CD4-positive, alpha-beta T cell treated with Interleukin-17A for 4 hours (primary cell): ENCODE measurements at regions not wholly inside any gene's neighbourhood (a gene's known extent, or its start where the extent isn't known, plus 50 kb on each side); places are given as distances from the start of the nearest gene placed in this dataset.

ENCODE experiments used
- DNase-seq: peaks from one replicate; pipeline ENCODE4 v3.0.0-alpha.2; 2020; ENCODE audit warnings: mixed read lengths

DNA sequence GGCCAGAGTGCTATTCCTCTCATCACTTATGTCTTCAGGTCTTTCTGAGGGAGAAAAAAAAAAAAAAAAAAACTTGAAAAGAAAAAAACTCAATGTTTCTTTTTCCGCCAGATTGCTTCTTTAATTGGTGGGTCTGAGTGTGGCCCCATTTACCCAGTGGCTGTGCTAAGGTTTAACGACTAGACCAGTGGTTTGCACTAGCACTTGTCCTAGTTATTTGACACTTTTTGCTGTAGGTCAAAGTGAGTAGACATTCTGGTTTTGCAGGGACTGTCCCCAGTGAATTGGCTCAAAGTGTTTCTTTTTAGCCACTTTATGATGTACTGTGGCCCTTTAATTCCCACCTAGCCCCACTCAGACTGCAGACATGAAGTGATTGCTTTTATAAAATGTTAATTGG, 273.3 kb downstream of the PTEN start:
- no peak for DNase-seq

DNA sequence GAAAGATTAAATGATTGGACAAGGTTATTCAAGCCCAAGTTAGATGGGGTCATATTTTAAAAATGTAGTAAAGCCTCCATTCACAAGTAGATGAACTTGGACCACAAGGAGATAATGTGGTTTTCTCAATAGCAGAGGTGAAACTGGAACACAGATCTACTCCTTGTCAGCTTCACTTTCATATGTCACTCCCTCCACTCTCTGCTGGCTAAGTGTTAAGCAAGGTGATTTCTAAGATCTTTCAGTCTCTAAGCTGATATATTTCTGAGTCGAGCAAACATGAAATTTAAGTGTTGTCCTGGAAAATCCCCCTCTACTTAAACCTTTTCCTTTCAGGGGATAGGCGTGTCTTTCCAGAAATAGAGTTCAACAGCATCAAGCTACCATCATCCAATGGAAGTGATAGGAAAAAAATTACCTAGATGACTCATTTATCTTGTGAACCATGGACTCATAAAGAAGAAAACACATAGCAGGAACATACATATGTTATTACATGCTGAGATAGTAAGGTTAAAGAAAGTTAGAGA, 275.0 kb downstream of the PTEN start:
- no peak for DNase-seq

DNA sequence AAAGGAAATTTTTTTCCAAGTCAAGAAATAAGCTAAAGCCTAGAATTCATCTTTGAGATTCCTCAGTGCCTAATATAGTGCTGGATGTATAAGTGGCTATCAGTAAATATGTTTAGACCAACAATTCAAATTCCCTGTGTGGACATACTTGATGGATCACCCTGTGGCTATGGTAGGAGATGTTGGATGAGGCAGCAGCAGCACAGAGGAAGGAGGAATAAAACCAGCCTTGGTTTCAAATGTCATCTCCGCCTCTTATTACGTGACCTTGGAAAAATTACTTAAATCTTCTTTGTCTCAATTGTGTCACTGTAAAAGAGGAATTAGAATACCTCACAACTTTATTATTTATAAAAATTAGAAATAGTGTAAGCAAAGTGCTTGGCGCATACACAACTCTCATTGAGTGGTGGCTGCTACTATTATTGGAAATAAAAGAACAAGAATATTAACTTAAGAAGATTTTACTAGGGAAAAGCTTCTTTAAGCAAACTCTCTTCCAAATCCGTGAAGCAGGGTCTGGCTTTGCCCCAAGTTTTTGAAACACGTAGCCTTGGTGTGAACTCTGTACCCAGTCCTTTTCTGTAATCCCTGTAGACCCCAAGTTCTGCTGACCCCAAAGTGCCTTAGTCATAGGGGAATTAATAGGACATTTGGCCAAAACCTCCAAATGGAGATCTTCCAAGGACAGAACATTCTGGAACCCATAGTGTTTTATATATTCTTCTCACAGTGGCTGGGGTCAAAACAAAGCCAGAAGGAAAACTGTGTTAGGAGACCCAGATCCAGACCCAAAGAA, 283.8 kb downstream of the PTEN start:
- no peak for DNase-seq

DNA sequence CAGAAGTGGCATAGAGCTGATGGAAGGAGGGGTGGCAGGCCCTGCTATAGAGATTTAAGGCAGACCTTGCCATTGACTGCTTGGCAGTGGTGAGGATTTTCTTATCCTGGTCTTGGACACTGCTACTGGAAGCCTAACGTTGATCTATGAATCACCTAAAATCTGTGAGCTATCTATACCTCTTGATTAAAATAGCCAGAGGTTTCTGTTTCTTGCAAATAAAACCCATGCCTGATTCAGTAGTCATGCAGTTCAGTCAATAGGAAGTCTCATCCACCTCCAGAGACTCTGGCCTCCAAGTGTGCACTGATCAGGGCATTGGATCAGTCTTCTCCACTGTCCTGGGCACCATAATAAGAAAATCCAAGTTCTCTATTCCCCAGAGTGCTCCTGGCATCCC, 286.5 kb downstream of the PTEN start:
- DNase-seq: no peak

DNA sequence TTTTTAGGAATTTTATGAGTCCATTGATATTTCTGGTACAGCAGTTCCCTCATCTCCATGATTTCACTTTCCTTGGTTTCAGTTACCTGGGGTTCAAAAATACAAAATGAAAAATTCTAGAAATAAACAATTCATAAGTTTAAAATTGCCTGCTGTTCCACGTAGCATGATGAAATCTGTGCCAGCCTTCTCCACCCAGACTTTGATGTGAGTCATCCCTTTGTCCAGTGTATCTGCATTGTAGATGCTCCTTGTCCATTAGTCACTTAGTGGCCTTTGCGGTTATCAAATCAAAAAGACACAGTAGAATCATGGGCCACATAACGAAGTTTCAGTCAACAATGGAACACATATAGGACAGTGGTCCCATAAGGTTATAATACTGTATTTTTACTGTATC, 286.9 kb downstream of the PTEN start:
- no peak for DNase-seq

DNA sequence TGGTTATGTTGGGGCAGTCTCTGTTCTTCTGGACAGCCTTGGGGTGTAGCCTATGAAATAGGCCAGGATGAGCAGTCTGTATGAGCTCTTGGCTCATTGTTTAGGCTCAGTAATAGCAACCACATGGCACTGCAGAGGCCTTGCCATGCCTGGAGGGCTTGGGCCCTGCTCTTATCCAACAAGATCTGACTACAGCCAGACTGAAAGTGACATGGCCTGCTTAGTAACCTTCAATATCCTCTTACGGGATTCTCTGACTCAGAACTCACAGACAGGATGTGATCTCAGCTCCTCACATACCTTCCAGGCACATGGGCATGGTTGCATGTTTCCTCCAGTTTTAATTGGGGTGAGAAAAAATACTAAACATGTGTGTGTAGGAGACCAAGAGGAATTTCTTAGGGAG, 289.3 kb downstream of the PTEN start:
- DNase-seq: peak; percentile 24

DNA sequence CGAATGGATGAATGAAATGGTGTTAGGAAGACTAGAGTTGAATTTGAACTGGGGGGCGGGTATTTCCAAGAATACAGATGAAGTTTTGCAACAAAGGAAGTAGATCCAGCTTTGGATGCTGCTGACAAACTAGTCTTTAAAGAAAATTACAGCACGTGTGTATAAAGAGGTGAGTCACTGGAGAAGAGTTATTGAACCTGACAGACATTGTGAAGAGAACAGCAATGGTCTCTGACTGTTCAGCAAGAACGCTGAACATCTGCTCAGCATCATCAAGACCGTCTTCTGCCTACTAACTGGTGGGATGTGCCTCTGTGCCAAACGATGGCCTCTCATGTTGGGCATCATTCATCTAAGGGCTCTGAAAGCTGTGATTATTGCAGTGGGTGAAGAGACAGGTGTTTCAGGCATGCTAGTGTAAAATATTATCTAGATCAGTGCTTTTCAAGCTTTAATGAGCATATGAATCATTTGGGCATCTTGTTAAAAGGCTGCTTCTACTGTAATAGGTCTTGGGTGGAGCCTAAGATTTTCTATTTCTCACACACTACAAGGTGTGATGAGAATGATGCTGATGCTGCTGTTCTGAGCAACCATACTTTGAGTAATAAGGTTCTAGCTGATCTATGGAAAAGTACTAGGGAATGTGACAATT, 291.3 kb downstream of the PTEN start:
- DNase-seq: no peak

DNA sequence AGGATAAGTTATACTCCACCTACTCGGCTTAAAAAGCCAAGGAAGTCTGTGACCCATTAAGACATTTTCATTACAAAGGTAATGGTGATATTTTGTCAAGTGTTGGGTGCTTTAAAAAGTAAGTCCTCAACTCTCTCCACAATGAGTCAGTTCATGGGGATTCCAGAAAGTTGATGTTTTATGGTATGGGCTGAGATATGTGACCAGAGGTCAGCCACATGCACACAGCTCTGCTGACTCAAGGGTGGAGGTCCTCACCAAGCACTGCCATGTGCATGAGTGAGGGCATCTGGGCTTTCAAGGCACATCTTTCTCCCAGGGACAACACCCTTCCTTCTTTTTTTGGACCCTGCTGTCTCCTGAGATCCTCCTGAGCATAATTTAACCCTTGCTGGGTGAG, 292.9 kb downstream of the PTEN start:
- no peak for DNase-seq

DNA sequence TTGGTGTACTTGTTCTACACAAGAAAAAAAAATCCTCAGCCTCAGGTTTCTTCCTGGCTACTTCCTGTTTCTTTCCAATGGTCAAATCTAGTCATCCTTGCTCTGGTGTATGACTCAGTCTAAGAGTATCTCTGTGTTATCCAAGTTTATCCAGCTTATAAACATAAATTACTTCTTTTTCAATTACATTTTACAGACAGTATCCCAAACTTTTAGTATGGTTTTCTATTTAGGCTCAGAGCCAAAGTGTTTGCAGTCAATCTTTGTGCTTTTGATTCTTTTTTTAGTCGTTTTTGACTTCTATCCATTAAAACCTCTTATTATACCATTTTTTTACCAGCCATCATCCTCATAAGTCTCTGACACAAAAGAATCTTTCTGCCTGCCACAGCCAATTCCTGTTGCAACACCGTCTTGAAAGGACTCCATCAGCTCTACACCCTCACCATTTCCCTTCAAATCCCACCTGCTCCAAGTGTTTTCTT, 294.6 kb downstream of the PTEN start:
- no peak for DNase-seq

DNA sequence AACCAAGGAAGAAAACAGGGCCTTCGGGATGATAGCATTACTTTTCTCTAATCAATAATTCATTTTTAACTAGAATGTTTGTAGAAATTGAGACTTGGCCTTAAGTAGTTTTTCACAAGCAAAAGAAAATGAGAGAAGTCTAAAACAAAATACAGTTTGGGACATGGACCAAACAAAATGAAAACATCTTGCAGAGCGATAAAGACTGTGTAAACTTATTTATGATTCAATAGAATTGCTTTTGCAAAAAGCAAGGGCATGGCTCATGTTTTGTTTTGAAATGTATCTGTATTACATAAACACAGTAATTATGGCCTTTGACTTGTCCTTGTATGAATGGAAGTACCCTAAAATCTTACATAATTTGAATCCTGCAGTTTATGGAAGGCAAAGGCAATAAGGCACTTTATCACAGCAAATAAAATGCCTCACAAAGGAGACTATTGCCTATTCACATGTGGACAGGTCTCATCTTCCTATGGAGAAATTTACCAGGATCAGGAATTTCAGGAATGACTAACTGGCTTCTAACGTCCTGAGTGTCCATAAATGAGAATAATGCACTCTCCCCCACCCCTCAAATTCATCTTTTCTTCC, 295.2 kb downstream of the PTEN start:
- no peak for DNase-seq

DNA sequence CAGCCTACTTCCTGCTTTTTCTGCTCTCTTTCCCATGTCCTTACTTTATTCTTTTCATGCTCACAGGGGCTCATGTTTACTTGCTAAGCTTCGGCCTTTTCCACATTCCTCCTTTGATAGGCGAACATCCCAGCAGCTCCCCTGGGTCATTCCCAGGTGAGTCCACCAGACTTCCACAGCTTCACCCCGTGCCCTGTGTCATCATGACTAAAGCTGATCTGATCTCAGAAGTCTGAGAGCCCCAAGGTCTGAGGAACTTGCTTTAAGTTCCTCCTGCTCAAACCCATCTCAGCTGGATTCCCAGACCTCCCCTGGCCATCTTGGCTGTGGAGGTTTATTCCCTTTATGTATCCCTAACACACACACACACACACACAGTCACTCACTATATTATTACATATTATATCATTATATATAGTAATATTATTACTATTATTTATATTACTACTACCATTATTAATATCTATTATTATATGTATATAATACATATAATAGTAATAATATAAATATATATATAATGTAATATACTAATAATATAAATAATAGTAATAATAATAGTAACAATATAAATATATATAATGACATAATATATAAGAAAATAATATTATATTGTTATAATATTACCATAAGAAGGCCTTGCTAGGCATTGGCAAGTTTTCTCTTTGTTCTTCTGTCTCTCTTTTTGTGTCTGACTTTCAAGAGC, 295.9 kb downstream of the PTEN start:
- no peak for DNase-seq

DNA sequence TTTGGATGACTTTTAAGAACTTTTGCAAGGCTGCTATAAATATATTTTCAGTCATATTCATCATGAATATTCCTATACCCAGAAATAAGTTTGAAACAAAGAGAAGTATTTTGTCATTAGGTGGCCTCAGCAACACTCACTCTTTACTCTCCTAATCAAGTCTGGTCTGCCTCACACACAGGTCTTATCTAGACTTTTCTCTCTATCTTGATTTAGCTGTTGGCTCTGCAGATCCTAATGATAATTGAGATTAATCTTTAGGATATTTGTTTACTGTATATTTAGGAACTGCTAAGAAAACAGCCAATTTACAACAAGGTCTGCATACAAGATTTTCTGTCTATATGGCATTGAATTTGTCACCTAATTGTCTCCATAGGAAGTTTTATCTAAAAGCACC, 297.6 kb downstream of the PTEN start:
- DNase-seq: no peak

DNA sequence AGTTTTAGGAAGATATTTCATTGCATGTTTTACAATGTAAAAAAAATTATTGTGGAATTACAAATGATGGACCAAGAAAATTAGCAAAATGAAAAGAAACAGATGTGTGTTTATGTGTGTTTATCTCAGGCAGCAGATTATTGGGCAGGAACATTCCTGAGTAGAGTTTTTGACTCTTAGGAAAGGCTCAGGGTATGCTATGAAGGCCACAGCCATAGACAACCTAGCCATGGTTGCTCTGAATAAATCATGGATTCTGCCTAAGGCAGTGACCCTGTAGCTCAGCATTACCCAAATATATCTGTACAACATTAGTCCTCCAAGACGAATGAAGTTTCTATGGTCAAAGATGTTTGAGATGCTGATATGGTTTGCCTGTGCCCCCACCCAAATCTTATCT, 298.3 kb downstream of the PTEN start:
- no peak for DNase-seq

DNA sequence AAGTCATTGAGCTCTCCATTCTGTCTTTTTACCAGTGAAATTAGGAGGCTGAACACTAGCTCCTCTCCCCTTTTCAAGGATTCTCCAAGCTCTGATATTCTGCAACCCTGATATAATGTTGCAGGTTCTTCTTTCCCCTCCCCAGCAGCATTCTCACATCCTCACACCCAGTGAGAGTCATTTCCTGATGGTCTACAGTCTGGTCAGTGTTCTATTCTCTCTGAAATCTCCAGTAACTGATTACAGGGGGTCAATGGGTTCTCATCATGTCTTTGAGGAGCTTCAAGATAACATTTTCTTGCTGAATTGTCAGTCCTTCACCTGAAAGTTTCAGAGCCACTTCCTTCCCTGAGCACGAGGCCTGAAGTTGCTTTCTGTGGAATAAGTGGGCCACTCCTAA, 299.4 kb downstream of the PTEN start:
- no peak for DNase-seq

DNA sequence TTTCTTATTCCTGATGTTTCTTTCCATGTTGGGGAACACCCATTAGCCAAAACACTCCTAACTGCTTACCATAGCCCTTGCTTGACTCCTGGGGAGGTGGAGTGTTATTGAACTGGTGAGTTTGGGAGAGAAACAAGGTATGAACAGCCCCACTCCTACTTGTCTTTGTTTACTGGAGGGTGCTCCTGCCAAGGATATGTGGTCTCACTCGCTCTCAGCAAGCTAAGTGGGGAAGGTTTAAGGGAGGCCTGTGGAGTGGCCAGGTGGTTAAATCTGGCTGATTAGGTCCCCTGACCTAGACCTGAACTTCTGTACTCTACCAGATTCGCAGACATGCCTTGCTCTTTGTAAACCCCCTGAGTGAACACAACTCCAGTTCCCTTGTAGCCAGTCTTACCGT, 300.1 kb downstream of the PTEN start:
- no peak for DNase-seq

DNA sequence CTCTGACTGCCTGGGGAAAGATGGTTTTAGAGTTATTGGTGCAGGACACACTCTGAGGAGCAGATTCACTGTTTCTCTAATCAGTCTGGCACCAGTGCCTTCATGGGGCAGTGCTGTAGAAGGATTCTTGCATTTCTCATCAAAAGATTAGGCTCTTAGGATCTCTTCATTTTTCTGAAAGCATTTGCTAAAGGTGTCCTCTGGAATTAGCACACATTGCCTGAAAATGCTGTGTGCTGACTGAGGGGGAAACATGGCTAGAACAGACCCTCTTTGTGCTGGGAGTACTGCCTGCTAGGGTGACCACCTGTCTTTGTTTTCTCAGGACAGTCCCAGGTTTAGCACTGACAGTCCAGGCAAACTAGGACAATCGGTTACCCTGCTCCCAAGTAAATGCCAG, 301.0 kb downstream of the PTEN start:
- no peak for DNase-seq

DNA sequence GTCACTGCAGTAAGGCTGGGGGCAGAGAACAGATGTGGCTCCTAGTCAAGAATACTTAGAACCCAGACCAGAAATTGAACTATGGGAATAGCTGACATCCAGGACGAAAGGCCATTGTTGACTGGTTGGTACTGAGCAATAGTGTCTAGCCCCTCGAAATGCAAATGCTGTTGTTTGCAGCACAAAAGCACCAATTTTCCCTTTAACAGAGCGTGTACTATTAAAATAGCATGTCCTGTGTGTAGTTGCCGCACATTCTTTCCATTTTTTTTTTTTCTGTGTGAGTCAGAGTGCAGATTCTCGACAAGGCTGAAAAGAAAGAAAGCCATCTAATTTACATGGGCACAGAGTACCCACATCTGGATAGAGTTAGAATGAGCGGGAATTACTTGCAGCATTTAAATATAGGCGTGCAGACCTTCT, 302.4 kb downstream of the PTEN start:
- DNase-seq: no peak

DNA sequence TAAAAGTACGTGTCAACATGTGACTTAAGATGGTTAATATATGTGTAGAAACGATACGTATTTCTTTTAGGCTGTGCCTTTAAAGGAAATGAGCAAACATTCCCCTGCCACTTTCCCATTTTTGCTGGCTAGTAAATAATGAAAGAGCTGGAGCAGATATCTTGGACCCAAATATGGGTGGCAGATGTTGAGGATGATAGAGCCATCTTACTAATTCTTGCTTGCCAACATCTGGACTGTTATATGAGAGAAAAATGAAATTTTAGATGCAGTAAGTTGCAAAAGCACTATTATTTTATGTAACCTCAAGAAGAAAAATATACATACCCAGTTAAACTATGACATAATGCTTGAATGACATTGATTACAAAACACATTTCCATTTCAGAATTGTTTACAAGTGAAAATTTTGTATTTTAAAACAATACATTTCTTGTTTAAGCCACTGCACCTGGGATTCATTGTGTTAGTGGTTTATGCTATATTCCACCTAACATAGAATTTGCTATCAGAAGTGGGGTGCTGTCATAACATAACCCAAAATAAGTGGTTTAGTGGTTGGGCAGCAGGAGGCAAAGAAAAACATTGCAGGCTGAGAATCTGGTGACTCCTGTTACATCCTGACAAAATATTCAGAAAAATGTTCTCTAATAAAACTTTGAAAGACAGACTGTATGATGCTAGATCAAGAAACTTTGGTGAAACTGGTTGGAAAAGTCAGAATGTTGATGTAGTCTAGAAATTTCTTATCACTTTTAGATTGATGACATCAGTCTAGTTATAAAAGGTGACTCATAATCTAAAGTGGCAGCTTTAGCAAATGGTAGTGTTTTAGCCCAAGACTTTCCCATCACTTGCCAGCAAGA, 305.0 kb downstream of the PTEN start:
- no peak for DNase-seq

DNA sequence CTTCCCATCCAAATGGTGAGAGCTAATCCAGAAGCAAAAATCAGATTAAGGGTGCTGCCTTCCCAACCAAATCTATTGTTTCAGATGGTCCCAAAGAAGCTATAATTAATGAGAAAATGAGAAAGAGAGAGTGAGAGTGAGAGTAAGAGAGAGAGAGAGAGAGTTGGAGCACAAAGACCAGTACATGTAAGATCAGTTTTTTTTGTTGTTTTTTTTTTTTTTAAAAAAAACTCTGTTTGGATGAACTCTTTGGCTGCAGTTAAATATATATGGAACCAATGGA, 305.6 kb downstream of the PTEN start:
- no peak for DNase-seq

DNA sequence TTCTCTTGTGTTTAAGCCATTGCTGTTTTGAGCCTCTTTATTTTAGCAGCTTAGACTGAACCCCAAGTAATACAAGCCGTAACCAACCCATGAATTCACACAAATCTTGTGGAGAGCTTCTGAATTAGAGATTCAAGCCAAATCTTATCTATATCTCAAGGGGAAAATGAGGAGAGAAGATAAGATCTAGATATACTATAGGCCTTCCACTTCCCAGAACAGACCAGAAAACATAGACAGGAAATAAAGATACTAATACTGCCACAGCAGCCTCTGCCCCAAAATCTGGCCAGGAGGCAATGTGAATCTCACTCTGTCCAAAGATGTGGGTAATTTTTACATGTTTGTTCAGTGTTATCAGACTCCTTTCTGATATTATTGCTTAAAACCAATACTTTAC, 307.2 kb downstream of the PTEN start:
- no peak for DNase-seq

DNA sequence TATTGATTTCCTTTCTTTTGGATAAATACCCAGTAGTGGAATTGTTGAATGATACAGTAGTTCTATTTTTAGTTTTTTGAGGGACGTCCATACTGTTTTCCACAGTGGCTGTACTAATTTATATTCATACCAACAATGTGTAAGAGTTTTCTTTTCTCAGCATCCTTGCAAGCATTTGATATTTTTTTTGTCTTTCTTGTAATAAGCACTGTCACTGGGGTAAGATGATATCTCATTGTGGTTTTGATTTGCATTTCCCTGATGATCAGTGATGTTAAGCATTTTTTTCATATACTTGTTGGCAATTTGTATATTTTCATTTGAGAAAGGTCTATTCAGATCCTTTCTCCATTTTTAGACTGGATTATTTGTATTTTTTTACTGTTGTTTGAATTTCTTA, 308.7 kb downstream of the PTEN start:
- DNase-seq: no peak

DNA sequence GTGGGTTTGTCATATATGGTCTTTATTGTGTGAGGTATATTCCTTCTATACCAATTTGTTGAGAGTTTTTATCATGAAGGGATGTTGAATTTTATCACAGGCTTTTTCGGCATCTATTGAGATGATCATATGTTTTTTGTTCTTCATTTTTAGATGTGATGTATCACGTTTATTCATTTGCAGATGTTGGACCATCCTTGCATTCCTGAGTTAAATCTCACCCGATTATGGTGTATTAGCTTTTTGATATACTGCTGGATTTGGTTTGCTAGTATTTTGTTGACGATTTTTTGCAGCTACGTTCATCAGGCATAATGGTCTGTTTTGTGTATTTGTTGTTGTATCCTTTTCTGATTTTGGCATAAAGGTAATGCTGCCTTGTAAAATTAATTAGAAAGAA, 311.0 kb downstream of the PTEN start:
- no peak for DNase-seq

DNA sequence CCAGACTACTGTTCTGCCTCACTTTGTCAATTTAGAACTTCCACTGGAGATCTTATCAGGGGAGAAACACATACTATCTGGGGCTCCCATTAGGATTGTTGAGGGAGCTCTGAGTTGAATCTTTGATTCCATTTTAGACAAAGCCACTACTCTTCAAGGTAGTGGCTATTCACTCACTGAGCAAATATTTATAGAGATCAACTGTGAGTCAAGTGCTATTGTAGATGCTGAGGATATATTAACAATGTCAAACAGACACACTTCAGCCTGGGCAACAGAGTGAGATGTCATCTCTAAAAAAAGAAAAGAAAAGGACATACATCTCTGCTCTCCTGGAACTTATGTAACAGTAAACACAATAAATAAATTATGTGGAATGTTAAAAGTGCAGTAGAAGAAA, 315.3 kb downstream of the PTEN start:
- DNase-seq: no peak
